K562 (cell line): ENCODE measurements at regions not wholly inside any gene's neighbourhood (a gene's known extent, or its start where the extent isn't known, plus 50 kb on each side); places are given as distances from the start of the nearest gene placed in this dataset.
A peak's percentile ranks its signal among the peaks of the same experiment; 100 is the strongest.

Experiments
- ATAC-seq: fragments of 200-7000 bp; cut with Tn5 transposase; 3 replicates; pipeline ENCODE4 v1.9.1; 2020; ENCODE audit warnings: moderate library complexity
- BruUV-seq: library from RNA; stranded (reverse); fragments of 400-500 nt; replicated peaks from 2 replicates; lab custom pipeline; 2021; lab: Mats Ljungman, UMichigan
- CTCF ChIA-PET: fragments of 300-600 bp; formaldehyde crosslinking; extraction: SDS; loops from one replicate; lab custom pipeline; 2021; ENCODE audit warnings: low intra/inter-chr PET ratio; lab: Yijun Ruan, JAX
- POLR2A ChIA-PET: fragments of 300-600, 350-650 bp; sonication (Branson Sonifier 250); formaldehyde crosslinking; extraction: SDS; loops from one replicate; lab custom pipeline; 2021; ENCODE audit warnings: antibody characterized with exemption, inconsistent platforms; lab: Yijun Ruan, JAX
- DNase-seq, 4 experiments: peaks; one replicate each; pipeline versions ENCODE4 v3.0.0 to v3.0.0-alpha.2; 2011 to 2018; ENCODE audit warnings: low spot score in 3 of 4, mixed read lengths in 3 of 4; ENCODE audit errors: extremely low read depth in 1 of 4
- FAIRE-seq: peaks from 2 replicates; lab custom pipeline; 2011; peaks lifted over from hg19 to GRCh38; lab: Jason Lieb, UNC
- H2AFZ ChIP-seq: 2 replicates; pipeline ENCODE4 v1.6.0; 2011; ENCODE audit warnings: low read depth, low read length, control low read depth, inconsistent platforms
- H3K27ac ChIP-seq: fragments of 200-600 bp; 3 replicates; pipeline ENCODE4 v1.8.0; 2011; ENCODE audit warnings: low read depth, mild to moderate bottlenecking, control low read depth, inconsistent platforms, low read length, moderate library complexity, mixed read lengths; ENCODE audit errors: extremely low read depth
- H3K27me3 ChIP-seq, 2 experiments: fragments of 300-600 bp in 1 of 2; 2 replicates in 1 of 2; 3 replicates in 1 of 2; pipeline versions ENCODE4 v1.6.0 to v1.8.0; 2011; ENCODE audit warnings: inconsistent platforms in 2 of 2, low read length in 2 of 2, mild to moderate bottlenecking in 1 of 2, mixed read lengths in 1 of 2, moderate library complexity in 1 of 2; ENCODE audit not compliant: control insufficient read depth in 2 of 2, insufficient read depth in 2 of 2
- H3K36me3 ChIP-seq: fragments of 300-600 bp; 3 replicates; pipeline ENCODE4 v1.8.0; 2011; ENCODE audit warnings: mild to moderate bottlenecking, low read length, inconsistent platforms; ENCODE audit not compliant: control insufficient read depth, insufficient read depth
- H3K4me1 ChIP-seq, 2 experiments: fragments of 200-600 bp in 1 of 2; replicated peaks in 1 of 2; 2 replicates in 1 of 2; 3 replicates in 1 of 2; pipeline versions ENCODE4 v1.5.1 to v1.8.0; 2011; ENCODE audit warnings: inconsistent platforms in 2 of 2, low read length in 2 of 2, mild to moderate bottlenecking in 1 of 2, mixed read lengths in 1 of 2, moderate library complexity in 1 of 2; ENCODE audit not compliant: control insufficient read depth in 2 of 2, insufficient read depth in 2 of 2
- H3K4me2 ChIP-seq: 2 replicates; pipeline ENCODE4 v1.6.1; 2011; ENCODE audit warnings: low read length, control low read depth, inconsistent platforms, mixed read lengths; ENCODE audit not compliant: insufficient read depth
- H3K4me3 ChIP-seq: fragments of 200-600 bp; sonication (generic), shearing (Covaris generic); 2 replicates; pipeline ENCODE4 v1.5.1; 2016; ENCODE audit warnings: control low read depth, inconsistent platforms
- H3K79me2 ChIP-seq: fragments of 200-600 bp; 3 replicates; pipeline ENCODE4 v1.8.0; 2011; ENCODE audit warnings: low read length, inconsistent platforms; ENCODE audit not compliant: control insufficient read depth, insufficient read depth
- H3K9ac ChIP-seq, 2 experiments: 2 replicates each; pipeline versions ENCODE4 v1.6.0 to v1.6.1; 2011; ENCODE audit warnings: low read depth in 2 of 2, low read length in 2 of 2, control low read depth in 1 of 2, inconsistent platforms in 1 of 2, mild to moderate bottlenecking in 1 of 2, mixed read lengths in 1 of 2; ENCODE audit not compliant: insufficient read depth in 1 of 2
- H3K9me1 ChIP-seq: one replicate; pipeline ENCODE4 v1.6.0; 2011; ENCODE audit warnings: inconsistent platforms, mild to moderate bottlenecking, low read length, moderate library complexity; ENCODE audit not compliant: control insufficient read depth, insufficient read depth
- H3K9me3 ChIP-seq: replicated peaks from 2 replicates; pipeline ENCODE4 v1.5.1; 2011; ENCODE audit warnings: low read depth, low read length, inconsistent platforms; ENCODE audit not compliant: control insufficient read depth, insufficient read depth
- H4K20me1 ChIP-seq: replicated peaks from 2 replicates; pipeline ENCODE4 v1.6.1; 2011; ENCODE audit warnings: low read length, inconsistent platforms, mixed read lengths; ENCODE audit not compliant: control insufficient read depth, insufficient read depth
- E4F1 ChIP-seq: fragments of 250-450 bp; sonication (Bioruptor Pico); IDR thresholded peaks from 2 replicates; pipeline ENCODE4 v1.5.0; 2021; ENCODE audit warnings: mild to moderate bottlenecking, borderline replicate concordance
- HCFC1 ChIP-seq: IDR thresholded peaks from 2 replicates; pipeline ENCODE4 v1.6.1; 2012; ENCODE audit warnings: low read depth, low read length, improper control_type of control experiment
- ID3 ChIP-seq, 2 experiments: fragments of 250-450 bp in 1 of 2; fragments of 450-650 bp in 1 of 2; sonication (Bioruptor Pico) in 1 of 2; IDR thresholded peaks; 2 replicates each; pipeline versions ENCODE4 v1.6.1 to v1.8.0; 2016 to 2021; ENCODE audit warnings: mild to moderate bottlenecking in 2 of 2, moderate library complexity in 2 of 2, missing compliant biosample characterization in 1 of 2, missing genetic modification characterization in 1 of 2
- IRF9 ChIP-seq: fragments of 450-650 bp; IDR thresholded peaks from 2 replicates; pipeline ENCODE4 v1.6.1; 2016; ENCODE audit warnings: missing biosample characterization, missing genetic modification characterization
- LCOR ChIP-seq: sonication (generic); formaldehyde crosslinking; IDR thresholded peaks from 2 replicates; pipeline ENCODE4 v1.8.0; 2022; ENCODE audit warnings: mild to moderate bottlenecking, missing genetic modification reagents
- NKRF ChIP-seq: fragments of 450-650 bp; IDR thresholded peaks from 2 replicates; pipeline ENCODE4 v1.6.1; 2016; ENCODE audit warnings: borderline replicate concordance
- NR4A1 ChIP-seq, 2 experiments: fragments of 250-450 bp in 1 of 2; fragments of 450-650 bp in 1 of 2; sonication (Bioruptor Pico) in 1 of 2; IDR thresholded peaks; 2 replicates each; pipeline versions ENCODE4 v1.4.0 to v1.6.1; 2016 to 2020; ENCODE audit warnings: mild to moderate bottlenecking in 2 of 2, missing compliant biosample characterization in 1 of 2, missing genetic modification characterization in 1 of 2, moderate library complexity in 1 of 2
- RAD21 ChIP-seq, 2 experiments: fragments of 250-450 bp in 1 of 2; fragments of 450-650 bp in 1 of 2; sonication (Bioruptor Pico) in 1 of 2; formaldehyde crosslinking in 1 of 2; IDR thresholded peaks in 1 of 2; conservative IDR thresholded peaks in 1 of 2; 2 replicates each; pipeline versions ENCODE4 v1.4.0 to v1.8.0; 2020 to 2022; ENCODE audit warnings: mild to moderate bottlenecking in 2 of 2, moderate library complexity in 1 of 2
- ZNF184 ChIP-seq: sonication (generic); formaldehyde crosslinking; IDR thresholded peaks from 2 replicates; pipeline ENCODE4 v1.5.0; 2020; ENCODE audit warnings: missing genetic modification reagents
- ZNF655 ChIP-seq: fragments of 250-450 bp; sonication (Bioruptor Pico); IDR thresholded peaks from 2 replicates; pipeline ENCODE4 v1.5.0; 2021
- whole genome bisulfite sequencing: fragments of 100-300 bp; shearing (Covaris generic); methylation state at CpG from one replicate; pipeline ENCODE4 v1.1.6; 2016; ENCODE audit warnings: low coverage, mixed read lengths; ENCODE audit not compliant: insufficient coverage; ENCODE audit errors: missing lambda C conversion rate; 5-methylcytosine and 5-hydroxymethylcytosine counted together
- in situ Hi-C: fragments of 300-500 bp; cut with MboI; formaldehyde crosslinking; loops from 4 replicates; pipeline ENCODE4 v1.15.0; 2018; ENCODE audit warnings: inconsistent platforms, mixed read lengths
- intact Hi-C: fragments of 100-400 bp; cut with micrococcal nuclease; formaldehyde crosslinking; loops from 2 replicates; pipeline ENCODE4 v1.14.2; 2022

GRCh38 chr5:36436306-36436705 is 134.6 kb upstream of the RANBP3L start (continued):
- TF ChIP-seq E4F1 (CRISPR knock-in tag): no peak
- TF ChIP-seq, all 486 proteins: peak for 0

- in situ Hi-C loops: no loop called here
- FAIRE-seq: peak; percentile 35
- TF ChIP-seq NKRF (no peak), ZNF655 (no peak), IRF9 (tag) (no peak), LCOR (CRISPR knock-in tag) (no peak), ID3 (CRISPR knock-in tag; IDR thresholded peaks at IDR 0.05) (no peak), ID3 (tag; IDR thresholded peaks at IDR 0.05) (peak; percentile 39; the same call in 1 of the 2 replicates), RAD21 (CRISPR knock-in tag; conservative IDR thresholded peaks at IDR 0.05 in 1 of 2, IDR thresholded peaks at IDR 0.05 in 1 of 2) (no peak), HCFC1 (no peak), NR4A1 (CRISPR knock-in tag; IDR thresholded peaks at IDR 0.05) (no peak), NR4A1 (tag; IDR thresholded peaks at IDR 0.05) (0 out of 2 replicates have a peak, but pooled peaks have one; percentile 26), ZNF184 (no peak)
These were observed 137.3 kb upstream of the RANBP3L start for GRCh38 chr5:36438765-36439561.

More at GRCh38 chr5:36438765-36439561, 137.3 kb upstream of the RANBP3L start:
- H3K79me2 ChIP-seq: no peaks in the 10 kb centered on the region
- no peaks in the 10 kb centered on the region for H4K20me1 ChIP-seq
- DNase-seq (peak in 2 of 4 experiments; percentile 54 to 58), ATAC-seq (peak; percentile 48)
- 57% methylated on average over 6 of the region's 6 CpGs for WGBS
- peaks cover 26 to 48% of the 10 kb centered on the region in 2 experiments; a peak in 4 of 5 replicates for H3K4me1 ChIP-seq
- H3K27ac ChIP-seq: no peak overlapping the region
- POLR2A ChIA-PET: interaction anchor here (0.6 to 2.3 kb wide), 6 partner anchors 10 to 320 kb away, joined by 3 to 6 read pairs (median 4); no protein-coding TSS in a partner anchor
- H3K27me3 ChIP-seq: 0 out of 5 replicates have a peak, but pooled peaks cover 0 to 2% of the 10 kb centered on the region in 2 experiments
- no TSS peak for BruUV-seq
- CTCF ChIA-PET: no interaction called here
- peak overlapping the region; percentile 30 for H2AFZ ChIP-seq
- H3K9me1 ChIP-seq: no peaks in the 10 kb centered on the region
- H3K9me3 ChIP-seq: no peaks in the 10 kb centered on the region
- H3K36me3 ChIP-seq: no peaks in the 10 kb centered on the region
- no peak overlapping the region for H3K9ac ChIP-seq
- intact Hi-C loops: no loop called here
- no peak overlapping the region for H3K4me2 ChIP-seq
- H3K4me3 ChIP-seq: no peak overlapping the region
